Erythroblast (primary cell): ENCODE measurements at regions not wholly inside any gene's neighbourhood (a gene's known extent, or its start where the extent isn't known, plus 50 kb on each side); places are given as distances from the start of the nearest gene placed in this dataset.

Source experiments
- GATA1 ChIP-seq: IDR thresholded peaks from 2 replicates; pipeline ENCODE4 v1.6.1; 2011; ENCODE audit warnings: low read depth, mild to moderate bottlenecking, control low read depth, low read length, moderate library complexity
- POLR2A ChIP-seq: IDR thresholded peaks from 2 replicates; pipeline ENCODE4 v1.6.1; 2011; ENCODE audit warnings: mild to moderate bottlenecking, low read length

DNA sequence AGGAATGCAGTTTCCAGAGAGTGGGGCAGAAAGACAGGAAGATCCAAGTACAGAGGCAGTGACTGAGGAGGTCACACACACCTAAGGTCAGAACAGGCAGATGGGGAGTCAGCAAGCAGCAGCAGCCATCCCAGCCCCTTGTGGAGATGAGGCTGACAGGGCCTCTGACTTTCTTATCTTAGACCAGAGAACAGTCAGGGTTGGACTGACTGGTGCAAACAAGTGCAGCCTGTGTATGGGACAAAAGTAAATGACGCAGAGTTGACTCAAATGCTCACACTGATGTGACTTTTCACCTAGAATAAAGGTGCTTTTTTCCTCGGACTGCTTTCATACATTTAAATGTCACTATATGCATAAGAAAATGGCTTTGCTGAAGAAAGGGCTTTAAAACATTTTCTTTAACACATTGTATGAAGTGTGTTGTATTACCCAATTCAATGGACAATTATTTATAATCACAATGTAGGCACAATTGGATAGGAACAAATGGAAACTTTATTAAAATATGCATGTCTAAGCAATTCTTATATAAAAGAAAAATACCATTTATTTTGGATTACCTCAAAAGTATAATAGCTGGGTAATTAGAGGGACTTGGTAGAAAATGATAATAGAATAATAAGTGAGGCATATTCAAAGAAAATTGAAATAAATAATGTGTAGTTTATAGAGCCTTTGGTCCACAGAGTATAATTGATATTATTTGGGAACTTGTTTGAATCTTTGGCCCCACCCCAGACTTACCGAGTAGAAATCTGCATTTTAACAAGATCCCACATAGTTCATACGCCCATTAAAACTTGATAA is 1321.5 kb upstream of the CELF4 start:
- no peak for TF ChIP-seq POLR2A
- TF ChIP-seq GATA1, result no peak
